Choroid plexus epithelial cell (primary cell): ENCODE measurements at regions not wholly inside any gene's neighbourhood (a gene's known extent, or its start where the extent isn't known, plus 50 kb on each side); places are given as distances from the start of the nearest gene placed in this dataset.
"Not testable (repeated sequence)": the region's sequence is repeated elsewhere in the genome, so short reads cannot be mapped to it uniquely, and the experiment has no call there.

Experiments used
- DNase-seq: peaks from one replicate; pipeline ENCODE4 v3.0.0-alpha.2; 2010; ENCODE audit warnings: low read depth
- H3K4me3 ChIP-seq: 2 replicates; pipeline ENCODE4 v1.5.1; 2011; ENCODE audit warnings: low read depth, mild to moderate bottlenecking, control low read depth, low read length, moderate library complexity
- TF ChIP-seq, protein P1 (sequence below): conservative IDR thresholded peaks from 2 replicates; pipeline ENCODE4 v1.5.1; 2011; ENCODE audit warnings: low read depth, mild to moderate bottlenecking, control low read depth, inconsistent platforms, low read length, moderate library complexity

DNA sequence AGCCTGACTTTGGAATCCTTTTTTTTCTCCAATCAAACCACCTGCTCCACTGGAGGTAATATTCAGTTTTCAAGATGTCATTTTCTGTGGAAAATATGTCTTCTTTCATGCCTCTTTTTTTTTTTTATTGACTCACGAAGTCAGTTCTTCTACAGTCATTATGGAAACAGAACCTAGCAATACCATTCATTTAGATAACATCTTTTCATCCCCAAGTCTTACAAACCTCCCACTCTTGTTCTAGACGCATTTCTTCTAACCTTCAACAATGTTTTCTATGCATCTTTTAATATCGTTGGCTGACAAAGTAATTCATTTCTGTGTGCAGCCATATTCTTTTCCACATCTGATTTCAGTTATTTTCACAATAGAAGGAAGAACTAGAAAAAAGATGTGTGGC, 474.3 kb upstream of the CCDC196 start:
- H3K4me3 ChIP-seq: no peak overlapping the region
- TF ChIP-seq, protein P1, sequence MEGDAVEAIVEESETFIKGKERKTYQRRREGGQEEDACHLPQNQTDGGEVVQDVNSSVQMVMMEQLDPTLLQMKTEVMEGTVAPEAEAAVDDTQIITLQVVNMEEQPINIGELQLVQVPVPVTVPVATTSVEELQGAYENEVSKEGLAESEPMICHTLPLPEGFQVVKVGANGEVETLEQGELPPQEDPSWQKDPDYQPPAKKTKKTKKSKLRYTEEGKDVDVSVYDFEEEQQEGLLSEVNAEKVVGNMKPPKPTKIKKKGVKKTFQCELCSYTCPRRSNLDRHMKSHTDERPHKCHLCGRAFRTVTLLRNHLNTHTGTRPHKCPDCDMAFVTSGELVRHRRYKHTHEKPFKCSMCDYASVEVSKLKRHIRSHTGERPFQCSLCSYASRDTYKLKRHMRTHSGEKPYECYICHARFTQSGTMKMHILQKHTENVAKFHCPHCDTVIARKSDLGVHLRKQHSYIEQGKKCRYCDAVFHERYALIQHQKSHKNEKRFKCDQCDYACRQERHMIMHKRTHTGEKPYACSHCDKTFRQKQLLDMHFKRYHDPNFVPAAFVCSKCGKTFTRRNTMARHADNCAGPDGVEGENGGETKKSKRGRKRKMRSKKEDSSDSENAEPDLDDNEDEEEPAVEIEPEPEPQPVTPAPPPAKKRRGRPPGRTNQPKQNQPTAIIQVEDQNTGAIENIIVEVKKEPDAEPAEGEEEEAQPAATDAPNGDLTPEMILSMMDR: no peak
- no peak for DNase-seq

DNA sequence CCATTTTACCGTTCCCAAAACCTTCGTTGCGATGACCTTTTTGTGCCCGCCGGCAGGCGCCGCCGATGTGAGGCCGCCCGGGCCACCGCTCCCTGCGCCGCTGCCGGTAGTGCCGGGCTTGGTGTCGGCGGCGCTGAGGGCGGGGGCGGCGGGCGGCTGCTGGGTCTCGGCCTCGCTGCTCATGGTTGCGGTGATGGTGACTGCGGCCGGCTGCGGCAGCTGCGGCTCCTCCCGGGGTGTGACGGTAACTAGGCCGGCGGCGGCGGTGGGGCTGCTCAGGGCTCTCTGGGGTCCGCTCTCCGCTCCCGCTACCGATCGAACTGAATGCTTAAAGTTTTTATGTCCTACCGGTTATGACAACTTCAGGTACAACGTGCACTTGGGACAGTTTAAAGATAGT, 472.6 kb upstream of the CCDC196 start:
- DNase-seq, H3K4me3 ChIP-seq: not testable (repeated sequence)

DNA sequence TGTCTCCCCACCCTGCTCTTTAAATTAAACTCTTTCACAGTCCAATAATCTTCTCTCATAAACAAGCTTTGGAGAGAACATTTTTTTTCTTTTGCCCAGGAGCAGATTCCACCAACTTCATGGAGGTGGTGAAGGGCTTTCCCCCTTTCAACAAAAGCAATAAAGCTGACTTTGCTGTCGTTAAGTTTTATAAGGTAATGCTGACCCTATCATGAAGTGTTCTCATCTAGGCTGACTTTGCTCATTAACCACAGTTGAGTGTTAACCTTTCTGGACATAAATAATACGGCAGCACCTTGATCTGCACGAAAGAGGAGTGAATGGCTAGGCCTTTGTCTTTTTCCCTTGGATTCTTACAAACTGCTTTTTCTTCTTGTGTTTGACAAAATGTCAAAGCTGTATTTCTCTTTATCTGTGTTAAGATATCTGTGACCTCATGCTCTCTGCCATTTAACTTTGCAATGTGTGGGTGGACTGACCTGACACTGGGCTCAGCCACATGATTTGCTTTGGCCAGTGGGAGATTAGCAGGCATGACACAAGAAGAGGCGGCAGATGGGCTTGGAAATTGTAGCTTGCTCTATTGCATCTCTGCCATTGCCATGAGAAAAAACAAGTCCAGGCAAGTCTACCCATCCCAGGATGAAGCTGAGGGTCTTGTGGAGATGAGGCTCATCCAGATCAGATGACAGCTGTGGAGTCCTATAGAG, 470.9 kb upstream of the CCDC196 start:
- TF ChIP-seq, protein P1: no peak
- no peak overlapping the region for H3K4me3 ChIP-seq
- no peak for DNase-seq

DNA sequence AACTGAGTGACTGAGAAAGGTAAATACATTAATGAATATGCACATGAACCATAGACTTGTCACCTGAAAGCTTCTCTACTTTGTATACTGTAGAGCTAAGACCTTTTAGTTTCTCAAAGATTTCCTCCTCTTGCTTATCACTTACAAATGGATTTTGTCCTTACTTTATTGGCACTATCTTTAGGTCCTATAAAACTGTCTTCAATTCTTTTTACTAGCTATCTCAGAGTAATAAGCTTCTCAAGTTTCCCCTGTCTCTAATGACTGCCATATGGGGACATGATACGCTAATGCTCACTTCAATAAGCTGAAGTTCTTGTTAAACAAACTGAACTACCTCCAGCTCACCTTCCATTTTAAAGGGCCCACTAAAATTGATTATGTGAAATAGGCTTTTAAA, 468.2 kb upstream of the CCDC196 start:
- H3K4me3 ChIP-seq: no peak overlapping the region
- TF ChIP-seq, protein P1: no peak
- DNase-seq: no peak

DNA sequence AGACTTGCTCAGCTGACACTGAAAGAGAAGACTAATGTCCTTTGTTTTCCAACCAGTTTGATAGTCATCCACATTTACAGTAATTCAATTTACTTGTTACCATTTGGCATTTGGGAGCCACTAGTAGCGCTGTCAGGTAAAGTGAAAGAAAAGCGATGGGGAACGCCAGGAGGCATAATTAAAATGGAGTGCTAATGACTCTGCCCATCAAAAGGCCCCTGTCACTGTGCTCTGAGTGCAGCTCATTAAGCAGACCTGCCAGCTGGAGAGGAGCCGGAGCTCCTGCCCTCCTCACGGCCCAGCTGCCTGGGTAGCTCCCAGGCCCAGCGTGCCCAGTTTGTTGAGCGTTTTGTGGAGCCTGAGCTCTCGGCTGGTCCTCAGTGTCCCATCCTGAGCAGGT, 463.6 kb upstream of the CCDC196 start:
- TF ChIP-seq, protein P1: no peak
- DNase-seq: no peak
- H3K4me3 ChIP-seq: no peak overlapping the region

DNA sequence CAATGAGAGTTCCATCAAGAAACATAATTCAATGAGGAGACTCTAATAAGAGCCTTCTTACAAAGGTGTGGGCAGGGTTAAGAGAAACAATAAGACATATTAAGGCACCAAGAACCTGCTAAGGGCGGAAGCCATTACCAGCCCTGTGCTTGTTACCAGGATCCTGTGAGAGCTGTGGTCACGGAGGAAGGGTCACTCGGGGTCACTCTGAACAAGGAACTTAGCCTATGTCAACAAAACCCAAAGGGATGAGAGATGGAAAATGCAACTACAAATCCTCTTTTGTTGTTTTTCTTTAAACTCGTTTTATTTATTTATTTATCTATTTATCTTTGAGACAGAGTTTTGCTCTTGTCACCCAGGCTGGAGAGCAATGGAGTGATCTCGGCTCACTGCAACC, 460.4 kb upstream of the CCDC196 start:
- TF ChIP-seq, protein P1: no peak

DNA sequence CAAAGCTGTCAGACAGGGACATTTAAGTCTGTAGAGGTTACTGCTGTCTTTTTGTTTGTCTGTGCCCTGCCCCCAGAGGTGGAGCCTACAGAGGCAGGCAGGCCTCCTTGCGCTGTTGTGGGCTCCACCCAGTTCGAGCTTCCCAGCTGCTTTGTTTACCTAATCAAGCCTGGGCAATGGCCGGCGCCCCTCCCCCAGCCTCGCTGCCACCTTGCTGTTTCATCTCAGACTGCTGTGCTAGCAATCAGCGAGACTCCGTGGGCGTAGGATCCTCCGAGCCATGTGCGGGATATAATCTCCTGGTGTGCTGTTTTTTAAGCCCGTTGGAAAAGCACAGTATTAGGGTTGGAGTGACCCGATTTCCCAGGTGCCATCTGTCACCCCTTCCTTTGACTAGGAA, 454.2 kb upstream of the CCDC196 start:
- not testable (repeated sequence) for DNase-seq, H3K4me3 ChIP-seq

More for the DNA sequence above, 460.4 kb upstream of the CCDC196 start:
- H3K4me3 ChIP-seq: no peak overlapping the region
- DNase-seq: no peak

DNA sequence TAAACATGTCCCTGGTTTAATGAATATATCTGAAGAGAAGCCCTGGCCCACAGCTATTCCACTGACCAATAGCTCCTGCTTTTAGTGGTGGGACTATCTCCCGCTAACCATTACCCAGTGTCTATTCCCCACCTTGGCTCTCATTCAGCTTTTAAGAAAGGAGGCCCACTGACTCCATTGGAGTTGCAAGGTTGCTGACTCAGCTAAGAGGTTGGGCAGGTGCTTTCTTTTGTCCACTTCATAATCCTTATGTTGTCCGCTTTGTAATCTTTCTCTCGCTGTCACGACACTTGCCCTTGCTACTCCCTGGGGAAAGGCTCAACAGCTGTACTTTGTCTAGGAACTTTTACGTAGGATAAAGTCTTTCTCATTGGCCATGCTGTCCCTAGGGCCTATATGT, 453.4 kb upstream of the CCDC196 start:
- TF ChIP-seq, protein P1: no peak
- no peak for DNase-seq
- H3K4me3 ChIP-seq: no peak overlapping the region
